ENCODE measurements at regions not wholly inside any gene's neighbourhood (a gene's known extent, or its start where the extent isn't known, plus 50 kb on each side); places are given as distances from the start of the nearest gene placed in this dataset.

DNA sequence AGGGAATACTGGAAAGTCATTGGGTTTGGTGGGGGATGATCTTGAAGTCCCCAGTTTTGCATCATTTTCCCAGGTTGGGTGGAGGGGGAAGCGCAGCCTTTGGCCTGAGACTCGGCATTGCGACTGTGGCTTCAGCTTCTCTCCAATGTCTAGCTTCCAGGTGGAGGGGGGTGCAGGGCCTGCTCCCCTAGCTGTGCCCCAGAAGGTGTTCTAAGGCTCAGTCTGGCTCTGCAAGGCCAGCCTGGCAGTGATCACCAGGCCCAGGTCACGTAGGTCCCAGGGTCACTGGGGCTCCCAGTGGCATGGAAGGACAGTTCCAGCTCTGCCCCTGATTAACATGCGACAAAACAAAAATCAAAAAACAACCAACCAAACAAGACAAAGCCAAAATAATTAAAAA, 56.9 kb upstream of the HAAO start:
- no peaks in the 10 kb centered on the region for H3K36me3 ChIP-seq (ENCODE audit: control insufficient read depth, insufficient read depth, low read length)
- no peak overlapping the region for H3K27ac ChIP-seq (ENCODE audit: low read depth, low read length, severe bottlenecking)
- peaks cover 10% of the 10 kb centered on the region for H3K4me1 ChIP-seq (ENCODE audit: control insufficient read depth, insufficient read depth, low read length, poor library complexity, severe bottlenecking)
- no peaks in the 10 kb centered on the region for H3K9me3 ChIP-seq (ENCODE audit: control insufficient read depth, low read length)
- WGBS, 2 experiments (ENCODE audit: insufficient coverage in 2 of 2), result 94 to 100% methylated on average over 3 of the region's 5 CpGs
- no peak overlapping the region for H3K4me3 ChIP-seq (ENCODE audit: extremely low read depth, insufficient read depth, low read length, poor library complexity, severe bottlenecking)

DNA sequence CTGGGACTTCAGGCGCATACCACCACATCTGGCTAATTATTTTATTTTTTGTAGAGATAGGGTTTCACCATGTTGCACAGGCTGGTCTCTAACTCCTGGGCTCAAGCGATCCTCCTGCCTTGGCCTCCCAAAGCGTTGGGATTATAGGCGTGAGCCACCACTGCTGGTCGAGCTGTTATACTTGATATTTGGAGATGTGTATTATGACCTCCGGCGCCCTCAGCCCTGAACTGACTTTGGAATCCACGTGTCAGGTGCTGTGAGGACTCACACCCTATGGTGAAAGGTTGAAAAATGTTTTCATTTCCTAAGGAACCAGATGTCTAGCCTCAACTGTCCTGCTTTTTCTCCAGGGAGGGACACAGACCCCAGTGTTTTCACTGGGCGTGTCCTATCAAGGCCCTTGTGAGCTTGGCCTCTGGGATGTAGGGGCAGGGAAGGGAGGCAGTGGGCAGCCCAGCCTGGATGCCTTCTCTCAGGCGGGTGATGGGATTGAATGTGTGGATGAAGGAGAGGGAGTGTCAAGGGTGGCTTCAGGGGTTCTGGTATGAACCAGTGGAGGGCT, 56.4 kb upstream of the HAAO start:
- Histone ChIP-seq H3K4me3 (ENCODE audit: extremely low read depth, insufficient read depth, low read length, poor library complexity, severe bottlenecking) (no peak overlapping the region), H3K27ac (ENCODE audit: low read depth, low read length, severe bottlenecking) (no peak overlapping the region), H3K4me1 (ENCODE audit: control insufficient read depth, insufficient read depth, low read length, poor library complexity, severe bottlenecking) (peaks cover 11% of the 10 kb centered on the region), H3K9me3 (ENCODE audit: control insufficient read depth, low read length) (no peaks in the 10 kb centered on the region), H3K36me3 (ENCODE audit: control insufficient read depth, insufficient read depth, low read length) (no peaks in the 10 kb centered on the region)
- 91 to 92% methylated on average over 7 to 9 of the region's 10 CpGs for WGBS, 2 experiments (ENCODE audit: insufficient coverage in 2 of 2)

DNA sequence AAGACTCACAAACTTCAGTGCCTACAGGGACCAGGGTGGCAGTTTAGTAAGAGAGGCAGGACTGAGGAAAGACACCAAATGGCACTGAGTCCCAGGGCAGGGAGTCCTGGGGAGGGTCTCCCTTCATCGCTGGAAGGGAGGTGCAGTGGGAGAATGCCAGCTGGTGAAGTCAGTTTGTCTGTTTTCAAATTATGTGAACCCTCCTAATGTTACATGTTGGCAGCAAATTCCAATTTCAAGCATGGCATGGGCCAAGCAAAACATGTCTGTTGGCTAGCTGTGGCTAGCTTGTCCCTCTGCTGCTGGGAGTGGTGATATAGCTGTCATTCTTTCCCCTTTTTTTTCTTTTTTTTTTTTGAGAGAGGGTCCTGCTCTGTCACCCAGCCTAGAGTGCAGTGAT, 55.9 kb upstream of the HAAO start:
- Histone ChIP-seq H3K4me3 (ENCODE audit: extremely low read depth, insufficient read depth, low read length, poor library complexity, severe bottlenecking) (no peak overlapping the region), H3K9me3 (ENCODE audit: control insufficient read depth, low read length) (no peaks in the 10 kb centered on the region), H3K36me3 (ENCODE audit: control insufficient read depth, insufficient read depth, low read length) (no peaks in the 10 kb centered on the region), H3K4me1 (ENCODE audit: control insufficient read depth, insufficient read depth, low read length, poor library complexity, severe bottlenecking) (peaks cover 11% of the 10 kb centered on the region), H3K27ac (ENCODE audit: low read depth, low read length, severe bottlenecking) (no peak overlapping the region)
- 86 to 100% methylated on average over 1 of the region's 1 CpG for WGBS, 2 experiments (ENCODE audit: insufficient coverage in 2 of 2)

DNA sequence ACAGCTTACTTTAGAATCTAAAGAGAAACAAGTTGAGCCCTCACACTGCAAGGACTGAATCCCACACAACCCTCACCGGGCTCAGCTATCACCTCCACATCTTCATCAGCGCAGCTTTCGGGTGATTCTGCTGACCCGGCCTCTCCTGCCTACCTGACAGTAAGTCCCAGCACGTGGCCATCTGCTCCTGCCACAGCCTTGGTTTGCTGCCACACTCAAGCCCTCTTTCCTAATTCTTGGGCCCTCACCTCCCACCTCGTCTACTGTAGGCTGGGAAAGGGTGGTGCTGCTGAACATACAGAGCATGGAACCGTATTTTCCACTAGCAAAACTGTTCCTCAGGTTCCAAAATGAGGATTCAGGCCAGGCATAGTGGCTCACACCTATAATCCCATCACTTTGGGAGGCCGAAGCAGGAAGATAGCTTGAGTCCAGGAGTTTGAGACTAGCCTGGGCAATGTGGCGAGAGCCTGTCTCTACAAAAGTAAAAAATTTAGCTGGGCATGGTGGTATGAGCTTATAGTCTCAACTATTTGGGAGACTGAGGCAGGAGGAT, 55.3 kb upstream of the HAAO start:
- H3K36me3 ChIP-seq (ENCODE audit: control insufficient read depth, insufficient read depth, low read length), result no peaks in the 10 kb centered on the region
- H3K4me1 ChIP-seq (ENCODE audit: control insufficient read depth, insufficient read depth, low read length, poor library complexity, severe bottlenecking), result peaks cover 11% of the 10 kb centered on the region
- H3K4me3 ChIP-seq (ENCODE audit: extremely low read depth, insufficient read depth, low read length, poor library complexity, severe bottlenecking), result no peak overlapping the region
- 87 to 95% methylated on average over 8 to 9 of the region's 9 CpGs for whole genome bisulfite sequencing, 2 experiments (ENCODE audit: insufficient coverage in 2 of 2)
- H3K9me3 ChIP-seq (ENCODE audit: control insufficient read depth, low read length), result no peaks in the 10 kb centered on the region
- no peak overlapping the region for H3K27ac ChIP-seq (ENCODE audit: low read depth, low read length, severe bottlenecking)

DNA sequence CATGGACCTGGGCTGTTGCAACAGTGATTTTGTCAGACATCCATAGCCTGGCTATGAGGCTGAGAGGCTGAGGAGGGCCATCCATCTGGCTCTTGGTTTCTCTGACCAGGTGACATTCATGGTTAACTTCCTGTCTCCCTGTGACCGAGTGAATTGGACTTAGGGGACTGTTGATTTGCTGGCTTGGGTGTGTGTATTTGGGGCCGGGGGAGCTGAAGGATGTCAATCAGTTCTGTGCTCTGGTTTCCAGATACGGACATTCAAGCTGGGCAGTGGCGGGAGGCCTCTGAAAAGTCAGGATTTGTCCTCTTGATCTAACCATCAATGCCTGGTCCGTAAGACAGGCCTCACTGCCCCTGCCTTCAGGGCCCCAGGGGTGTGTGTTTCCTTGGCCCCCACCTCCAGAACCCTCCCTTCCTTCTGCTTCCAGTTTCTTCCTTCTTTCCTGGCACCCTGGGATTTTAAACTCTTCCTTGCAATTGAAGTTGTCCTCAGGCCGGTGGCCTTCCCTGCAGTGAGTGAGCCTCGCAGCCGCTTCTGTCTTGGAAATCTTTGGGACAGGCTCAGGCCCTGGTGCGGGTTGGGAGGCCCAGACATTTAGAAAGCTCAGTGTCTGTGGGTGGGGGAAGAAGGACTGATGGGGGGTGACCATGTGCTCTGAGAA, 54.7 kb upstream of the HAAO start:
- H3K4me1 ChIP-seq (ENCODE audit: control insufficient read depth, insufficient read depth, low read length, poor library complexity, severe bottlenecking), result peaks cover 11% of the 10 kb centered on the region
- no peaks in the 10 kb centered on the region for H3K9me3 ChIP-seq (ENCODE audit: control insufficient read depth, low read length)
- H3K27ac ChIP-seq (ENCODE audit: low read depth, low read length, severe bottlenecking), result no peak overlapping the region
- H3K36me3 ChIP-seq (ENCODE audit: control insufficient read depth, insufficient read depth, low read length), result no peaks in the 10 kb centered on the region
- H3K4me3 ChIP-seq (ENCODE audit: extremely low read depth, insufficient read depth, low read length, poor library complexity, severe bottlenecking), result no peak overlapping the region
- 83 to 94% methylated on average over 6 of the region's 9 CpGs for WGBS, 2 experiments (ENCODE audit: insufficient coverage in 2 of 2)

DNA sequence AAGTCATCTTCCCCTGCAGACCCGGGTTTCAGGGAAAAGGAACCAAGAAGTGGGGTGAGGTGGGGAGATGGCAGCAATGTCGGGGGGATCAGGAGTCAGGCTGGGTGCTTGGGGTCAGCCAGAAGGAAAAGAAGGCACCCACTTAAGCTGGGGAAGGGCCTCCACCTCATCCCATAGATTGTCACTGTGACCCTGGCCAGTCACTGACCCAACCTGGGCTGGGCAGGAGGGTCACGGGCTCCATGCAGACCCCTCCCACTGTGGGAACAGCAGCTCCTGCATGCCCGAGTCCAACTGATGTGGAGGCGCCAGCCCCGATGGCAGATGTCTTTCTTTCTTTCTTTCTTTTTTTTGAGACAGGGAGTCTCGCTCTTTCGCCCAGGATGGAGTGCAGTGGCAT, 53.6 kb upstream of the HAAO start:
- WGBS, 2 experiments (ENCODE audit: insufficient coverage in 2 of 2), result 78 to 88% methylated on average over 5 of the region's 8 CpGs
- H3K9me3 ChIP-seq (ENCODE audit: control insufficient read depth, low read length), result no peaks in the 10 kb centered on the region
- H3K4me1 ChIP-seq (ENCODE audit: control insufficient read depth, insufficient read depth, low read length, poor library complexity, severe bottlenecking), result peaks cover 11% of the 10 kb centered on the region
- H3K36me3 ChIP-seq (ENCODE audit: control insufficient read depth, insufficient read depth, low read length), result no peaks in the 10 kb centered on the region
- H3K27ac ChIP-seq (ENCODE audit: low read depth, low read length, severe bottlenecking), result no peak overlapping the region
- no peak overlapping the region for H3K4me3 ChIP-seq (ENCODE audit: extremely low read depth, insufficient read depth, low read length, poor library complexity, severe bottlenecking)

DNA sequence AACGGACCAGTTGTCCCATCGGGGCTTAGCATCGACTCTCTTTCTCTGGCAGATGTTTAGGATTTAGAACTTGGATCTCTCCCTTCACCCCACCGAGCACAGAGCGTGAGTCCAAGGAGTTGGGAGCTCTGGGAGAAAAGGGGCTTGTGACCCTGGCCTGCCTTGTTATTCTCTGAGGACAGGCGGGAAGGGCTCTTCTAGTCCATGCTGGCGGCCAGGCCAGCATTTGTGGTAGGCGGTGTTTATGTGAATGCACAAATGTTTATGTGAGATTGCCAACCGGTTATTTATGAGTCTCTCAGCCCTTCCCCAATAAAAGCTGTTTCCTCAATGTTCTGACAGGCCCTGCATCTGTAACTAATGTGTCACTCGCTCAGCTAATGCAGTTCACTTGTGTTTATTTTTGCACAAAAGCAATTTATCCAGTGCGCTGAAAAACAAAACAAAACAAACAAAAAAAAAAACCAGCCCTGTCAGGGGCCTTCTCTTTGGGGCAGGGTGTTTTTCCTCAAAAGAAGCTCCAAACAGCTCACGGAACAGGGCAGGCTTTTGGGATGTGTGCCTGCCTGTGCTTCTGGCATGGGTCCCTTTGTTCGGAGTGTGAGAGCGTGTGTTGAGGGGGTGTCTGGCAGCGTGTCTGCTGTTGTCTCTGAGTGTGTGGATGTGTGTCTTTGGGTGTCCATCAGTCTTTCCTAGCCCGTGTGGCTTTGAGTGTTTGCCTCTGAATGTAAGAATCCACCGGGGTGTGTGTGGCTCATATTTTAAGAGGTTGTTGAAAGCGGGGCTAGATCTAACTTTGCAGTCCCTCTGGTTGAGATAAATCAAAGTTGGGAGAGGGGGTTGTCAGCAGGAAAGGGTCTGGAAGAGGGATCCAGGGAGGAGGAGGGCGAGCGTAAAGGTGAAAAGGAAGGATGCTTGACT, 52.8 kb upstream of the HAAO start:
- WGBS, 2 experiments (ENCODE audit: insufficient coverage in 2 of 2), result 85 to 91% methylated on average over 11 to 12 of the region's 20 CpGs
- Histone ChIP-seq H3K4me3 (ENCODE audit: extremely low read depth, insufficient read depth, low read length, poor library complexity, severe bottlenecking) (no peak overlapping the region), H3K27ac (ENCODE audit: low read depth, low read length, severe bottlenecking) (peak overlapping the region; percentile 52), H3K4me1 (ENCODE audit: control insufficient read depth, insufficient read depth, low read length, poor library complexity, severe bottlenecking) (peaks cover 11% of the 10 kb centered on the region), H3K36me3 (ENCODE audit: control insufficient read depth, insufficient read depth, low read length) (no peaks in the 10 kb centered on the region), H3K9me3 (ENCODE audit: control insufficient read depth, low read length) (no peaks in the 10 kb centered on the region)

DNA sequence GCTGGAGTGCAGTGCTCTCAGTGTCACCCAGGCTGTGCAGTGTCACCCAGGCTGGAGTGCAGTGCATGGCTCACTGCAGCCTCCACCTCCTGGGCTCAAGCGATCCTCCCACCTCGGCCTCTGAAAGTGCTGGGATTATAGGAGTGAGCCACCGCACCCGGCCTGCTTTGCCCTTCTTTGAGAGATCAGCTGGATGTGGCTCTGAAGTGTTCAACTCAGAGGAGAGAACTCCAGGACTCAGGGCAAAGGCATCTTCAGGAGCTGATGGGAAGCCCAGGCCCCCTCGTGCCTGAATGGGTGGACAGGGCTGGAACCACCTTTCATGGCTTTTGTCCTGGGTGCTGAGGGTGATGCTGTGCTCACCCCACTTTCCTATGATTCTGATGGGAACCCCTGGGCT, 52.0 kb upstream of the HAAO start:
- H3K4me1 ChIP-seq (ENCODE audit: control insufficient read depth, insufficient read depth, low read length, poor library complexity, severe bottlenecking), result peaks cover 11% of the 10 kb centered on the region
- WGBS, 2 experiments (ENCODE audit: insufficient coverage in 2 of 2), result 97 to 98% methylated on average over 3 to 5 of the region's 5 CpGs
- H3K9me3 ChIP-seq (ENCODE audit: control insufficient read depth, low read length), result no peaks in the 10 kb centered on the region
- no peak overlapping the region for H3K4me3 ChIP-seq (ENCODE audit: extremely low read depth, insufficient read depth, low read length, poor library complexity, severe bottlenecking)
- H3K36me3 ChIP-seq (ENCODE audit: control insufficient read depth, insufficient read depth, low read length), result no peaks in the 10 kb centered on the region
- H3K27ac ChIP-seq (ENCODE audit: low read depth, low read length, severe bottlenecking), result no peak overlapping the region

DNA sequence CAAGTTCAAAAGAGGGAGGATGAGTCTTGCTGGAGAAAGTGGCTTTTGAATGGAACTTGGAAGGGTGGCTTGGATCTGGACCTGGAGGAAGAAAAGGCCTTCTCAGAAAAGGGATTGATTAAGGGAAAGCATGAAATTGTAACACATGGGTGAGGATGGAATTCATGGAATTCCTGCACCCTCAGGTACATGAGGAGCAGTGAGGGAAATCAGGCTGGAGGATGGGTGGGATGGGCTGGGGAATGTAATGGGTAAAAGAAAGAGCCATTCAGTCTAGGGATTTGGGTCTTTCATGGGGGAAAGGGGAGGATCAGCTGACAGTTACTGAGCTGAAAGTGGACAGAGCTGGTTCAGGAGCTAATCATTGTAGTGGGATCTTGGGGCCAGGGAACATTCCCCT, 51.2 kb upstream of the HAAO start:
- H3K4me3 ChIP-seq (ENCODE audit: extremely low read depth, insufficient read depth, low read length, poor library complexity, severe bottlenecking), result no peak overlapping the region
- H3K36me3 ChIP-seq (ENCODE audit: control insufficient read depth, insufficient read depth, low read length), result no peaks in the 10 kb centered on the region
- H3K27ac ChIP-seq (ENCODE audit: low read depth, low read length, severe bottlenecking), result no peak overlapping the region
- peaks cover 11% of the 10 kb centered on the region for H3K4me1 ChIP-seq (ENCODE audit: control insufficient read depth, insufficient read depth, low read length, poor library complexity, severe bottlenecking)
- no peaks in the 10 kb centered on the region for H3K9me3 ChIP-seq (ENCODE audit: control insufficient read depth, low read length)

DNA sequence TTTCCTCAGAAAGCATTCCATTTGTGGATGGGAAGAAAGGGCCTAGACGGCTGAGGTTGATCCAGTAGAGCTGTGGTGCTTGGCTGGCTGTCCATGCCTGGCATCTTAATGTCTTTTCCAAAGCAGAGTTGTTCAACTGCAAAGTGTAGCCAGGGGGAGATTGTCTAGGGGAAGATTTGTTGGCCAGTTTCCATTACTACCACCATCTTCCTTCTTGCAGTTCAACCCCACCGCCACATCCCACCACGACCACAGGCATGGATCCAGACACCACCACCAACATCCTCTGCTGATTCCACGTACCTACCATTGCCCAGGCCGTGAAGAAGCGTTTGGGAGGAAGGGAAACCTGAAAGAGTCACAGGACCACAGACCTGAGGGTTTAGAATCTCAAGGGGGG, 50.7 kb upstream of the HAAO start:
- WGBS, 2 experiments (ENCODE audit: insufficient coverage in 2 of 2), result 100% methylated on average over 2 to 3 of the region's 6 CpGs
- Histone ChIP-seq H3K4me3 (ENCODE audit: extremely low read depth, insufficient read depth, low read length, poor library complexity, severe bottlenecking) (no peak overlapping the region), H3K4me1 (ENCODE audit: control insufficient read depth, insufficient read depth, low read length, poor library complexity, severe bottlenecking) (peaks cover 11% of the 10 kb centered on the region), H3K27ac (ENCODE audit: low read depth, low read length, severe bottlenecking) (no peak overlapping the region), H3K9me3 (ENCODE audit: control insufficient read depth, low read length) (no peaks in the 10 kb centered on the region), H3K36me3 (ENCODE audit: control insufficient read depth, insufficient read depth, low read length) (no peaks in the 10 kb centered on the region)
